ENCODE measurements at regions not wholly inside any gene's neighbourhood (a gene's known extent, or its start where the extent isn't known, plus 50 kb on each side); places are given as distances from the start of the nearest gene placed in this dataset.

GRCh38 chr2:2827761-2828221 lies 496.7 kb upstream of the MYT1L start:
- no peak for TF ChIP-seq ZNF70 (CRISPR knock-in tag; IDR thresholded peaks at IDR 0.05)
- no peak for TF ChIP-seq TOX (CRISPR knock-in tag; IDR thresholded peaks at IDR 0.05; ENCODE audit: borderline replicate concordance)
- no peak for TF ChIP-seq ZFP30 (CRISPR knock-in tag; IDR thresholded peaks at IDR 0.05)

Data from SK-N-SH treated with all-trans-retinoic acid at 6 μM for 48 hours (cell line).